ENCODE measurements at regions not wholly inside any gene's neighbourhood (a gene's known extent, or its start where the extent isn't known, plus 50 kb on each side); places are given as distances from the start of the nearest gene placed in this dataset.

- TF ChIP-seq CTCF (IDR thresholded peaks at IDR 0.05) (no peak), KDM5A (IDR thresholded peaks at IDR 0.05) (no peak), FOSL2 (IDR thresholded peaks at IDR 0.05) (no peak), FOSL2 (CRISPR knock-in tag; IDR thresholded peaks at IDR 0.05) (no peak)
Observed at GRCh38 chr19:23507446-23507845, 112.2 kb upstream of the ZNF91 start.

Measured in A549 (cell line).